H1 (cell line): ENCODE measurements at regions not wholly inside any gene's neighbourhood (a gene's known extent, or its start where the extent isn't known, plus 50 kb on each side); places are given as distances from the start of the nearest gene placed in this dataset.
"Not testable (repeated sequence)": the region's sequence is repeated elsewhere in the genome, so short reads cannot be mapped to it uniquely, and the experiment has no call there.

Experiments
- CTCF ChIA-PET: fragments of 300-600 bp; sonication (Branson Sonifier 250); formaldehyde crosslinking; loops from one replicate; lab custom pipeline; 2021; ENCODE audit not compliant: partially characterized antibody; lab: Charles Lee
- POLR2A ChIA-PET: fragments of 300-600 bp; sonication (Branson Sonifier 250); formaldehyde crosslinking; loops from one replicate; lab custom pipeline; 2021; ENCODE audit warnings: inconsistent platforms; ENCODE audit not compliant: partially characterized antibody; lab: Charles Lee
- DNase-seq, 2 experiments: peaks; one replicate each; pipeline versions ENCODE4 v3.0.0 to v3.0.0-alpha.2; 2010 to 2022; ENCODE audit warnings: low spot score in 2 of 2, low read depth in 1 of 2, mixed read lengths in 1 of 2
- FAIRE-seq: peaks from 2 replicates; lab custom pipeline; 2011; peaks lifted over from hg19 to GRCh38; lab: Jason Lieb, UNC
- H2AFZ ChIP-seq: 2 replicates; pipeline ENCODE4 v1.8.1; 2012; ENCODE audit warnings: low read length, inconsistent platforms
- H2AK5ac ChIP-seq: 2 replicates; pipeline ENCODE4 v1.6.1; 2013; ENCODE audit warnings: low read depth, low read length
- H2BK120ac ChIP-seq: replicated peaks from 2 replicates; pipeline ENCODE3; 2013; ENCODE audit warnings: low read depth, low read length, inconsistent platforms
- H2BK12ac ChIP-seq: 2 replicates; pipeline ENCODE4 v1.6.1; 2013; ENCODE audit warnings: low read depth, low read length
- H2BK15ac ChIP-seq: 2 replicates; pipeline ENCODE4 v1.6.1; 2013; ENCODE audit warnings: low read length
- H2BK20ac ChIP-seq: 2 replicates; pipeline ENCODE4 v1.6.1; 2013; ENCODE audit warnings: low read length
- H2BK5ac ChIP-seq: 2 replicates; pipeline ENCODE4 v1.6.1; 2013; ENCODE audit warnings: low read depth, low read length
- H3K14ac ChIP-seq: 2 replicates; pipeline ENCODE4 v1.6.1; 2013; ENCODE audit warnings: inconsistent platforms; ENCODE audit not compliant: insufficient read length
- H3K18ac ChIP-seq: 2 replicates; pipeline ENCODE4 v1.6.1; 2013; ENCODE audit warnings: low read length; ENCODE audit errors: extremely low read depth
- H3K23ac ChIP-seq: 2 replicates; pipeline ENCODE4 v1.6.1; 2013; ENCODE audit warnings: inconsistent platforms; ENCODE audit not compliant: insufficient read length
- H3K23me2 ChIP-seq: 2 replicates; pipeline ENCODE4 v1.6.1; 2013; ENCODE audit warnings: low read depth, low read length
- H3K27ac ChIP-seq: 2 replicates; pipeline ENCODE4 v1.6.1; 2011; ENCODE audit warnings: low read depth, low read length, inconsistent platforms
- H3K27me3 ChIP-seq, 4 experiments: replicated peaks in 1 of 4; 1 replicate in 1 of 4; 2 replicates in 3 of 4; pipeline versions ENCODE4 v1.6.1 to v1.8.1; 2011 to 2013; ENCODE audit warnings: low read length in 3 of 4, mild to moderate bottlenecking in 3 of 4, inconsistent platforms in 2 of 4, mixed read lengths in 2 of 4, moderate library complexity in 1 of 4; ENCODE audit not compliant: control insufficient read depth in 3 of 4, insufficient read depth in 3 of 4; ENCODE audit errors: extremely low read depth in 1 of 4
- H3K36me3 ChIP-seq, 4 experiments: 2 replicates each; pipeline versions ENCODE4 v1.6.1 to v1.8.1; 2011 to 2013; ENCODE audit warnings: mild to moderate bottlenecking in 4 of 4, low read length in 3 of 4, moderate library complexity in 2 of 4, control low read depth in 1 of 4, inconsistent platforms in 1 of 4; ENCODE audit not compliant: insufficient read depth in 4 of 4, control insufficient read depth in 2 of 4
- H3K4ac ChIP-seq: replicated peaks from 2 replicates; pipeline ENCODE3; 2013; ENCODE audit warnings: low read length, low read depth, mixed read lengths, inconsistent platforms; ENCODE audit not compliant: insufficient read length
- H3K4me1 ChIP-seq, 4 experiments: replicated peaks in 1 of 4; 1 replicate in 1 of 4; 2 replicates in 3 of 4; pipeline versions ENCODE4 v1.6.1 to v1.8.1; 2011 to 2013; ENCODE audit warnings: low read length in 3 of 4, inconsistent platforms in 2 of 4, mixed read lengths in 1 of 4; ENCODE audit not compliant: insufficient read depth in 4 of 4, control insufficient read depth in 3 of 4
- H3K4me2 ChIP-seq, 2 experiments: 2 replicates each; pipeline versions ENCODE4 v1.6.1 to v1.8.1; 2011 to 2013; ENCODE audit warnings: low read depth in 2 of 2, low read length in 2 of 2, control low read depth in 1 of 2, inconsistent platforms in 1 of 2, mild to moderate bottlenecking in 1 of 2; ENCODE audit not compliant: insufficient read depth in 1 of 2
- H3K4me3 ChIP-seq, 4 experiments: fragments of 200-600, 300-600 bp in 1 of 4; sonication (generic), shearing (Covaris generic), sonication (Bioruptor Twin) in 1 of 4; 2 replicates each; pipeline versions ENCODE4 v1.5.1 to v1.8.1; 2011 to 2016; ENCODE audit warnings: low read length in 4 of 4, low read depth in 3 of 4, control low read depth in 2 of 4, inconsistent platforms in 2 of 4, mild to moderate bottlenecking in 2 of 4, mixed read lengths in 1 of 4, moderate library complexity in 1 of 4; ENCODE audit not compliant: insufficient read depth in 2 of 4; ENCODE audit errors: extremely low read depth in 1 of 4
- H3K56ac ChIP-seq: replicated peaks from 2 replicates; pipeline ENCODE3; 2013; ENCODE audit warnings: low read depth, mild to moderate bottlenecking, mixed read lengths, low read length, inconsistent platforms; ENCODE audit not compliant: insufficient read length
- H3K79me1 ChIP-seq: 2 replicates; pipeline ENCODE4 v1.6.1; 2013; ENCODE audit warnings: low read depth, low read length, control low read depth
- H3K79me2 ChIP-seq, 2 experiments: 2 replicates each; pipeline versions ENCODE4 v1.6.1 to v1.8.1; 2012 to 2013; ENCODE audit warnings: low read length in 2 of 2, mild to moderate bottlenecking in 2 of 2, inconsistent platforms in 1 of 2; ENCODE audit not compliant: insufficient read depth in 2 of 2, control insufficient read depth in 1 of 2
- H3K9ac ChIP-seq, 4 experiments: replicated peaks in 1 of 4; 1 replicate in 1 of 4; 2 replicates in 3 of 4; pipeline versions ENCODE4 v1.6.1 to v1.8.1; 2011 to 2013; ENCODE audit warnings: low read depth in 3 of 4, low read length in 3 of 4, control low read depth in 2 of 4, mild to moderate bottlenecking in 2 of 4, moderate library complexity in 2 of 4, inconsistent platforms in 1 of 4; ENCODE audit errors: extremely low read depth in 1 of 4
- H3K9me3 ChIP-seq, 2 experiments: 2 replicates each; pipeline versions ENCODE4 v1.6.1 to v1.8.1; 2012 to 2013; ENCODE audit warnings: mild to moderate bottlenecking in 2 of 2, moderate library complexity in 2 of 2, control low read depth in 1 of 2, inconsistent platforms in 1 of 2, low read depth in 1 of 2, low read length in 1 of 2, mixed read lengths in 1 of 2; ENCODE audit not compliant: insufficient read depth in 2 of 2
- H4K20me1 ChIP-seq, 2 experiments: replicated peaks in 1 of 2; 2 replicates each; pipeline versions ENCODE3 to v1.8.1; 2011 to 2013; ENCODE audit warnings: inconsistent platforms in 2 of 2, low read length in 2 of 2, mild to moderate bottlenecking in 1 of 2; ENCODE audit not compliant: insufficient read depth in 2 of 2, control insufficient read depth in 1 of 2
- H4K5ac ChIP-seq: 2 replicates; pipeline ENCODE4 v1.6.1; 2013; ENCODE audit warnings: low read length, low read depth, mixed read lengths, inconsistent platforms; ENCODE audit not compliant: insufficient read length
- H4K8ac ChIP-seq: 2 replicates; pipeline ENCODE4 v1.8.0; 2013; ENCODE audit warnings: mild to moderate bottlenecking, moderate library complexity, low read length, inconsistent platforms; ENCODE audit not compliant: insufficient read depth; ENCODE audit errors: extremely low read depth
- H4K91ac ChIP-seq: replicated peaks from 2 replicates; pipeline ENCODE3; 2013; ENCODE audit warnings: low read length, mixed read lengths, inconsistent platforms; ENCODE audit not compliant: insufficient read length
- WGBS, 2 experiments: shearing (Covaris generic) in 1 of 2; methylation state at CpG; one replicate each; pipeline versions ENCODE4 v1.1.6 to v1.1.7; 2013 to 2015; ENCODE audit warnings: low lambda C conversion rate in 2 of 2, mixed read lengths in 2 of 2, inconsistent platforms in 1 of 2, low coverage in 1 of 2, missing lambda C conversion rate in 1 of 2; ENCODE audit not compliant: insufficient replicate concordance in 2 of 2, insufficient coverage in 1 of 2, insufficient read length in 1 of 2; ENCODE audit errors: extremely low coverage in 1 of 2, missing lambda C conversion rate in 1 of 2; 5-methylcytosine and 5-hydroxymethylcytosine counted together

- H4K91ac ChIP-seq, H3K79me2 ChIP-seq, H3K4ac ChIP-seq: not testable (repeated sequence)
Observed at GRCh38 chr9:67417341-67417983, 425.1 kb upstream of the SPATA31A3 start.

DNA sequence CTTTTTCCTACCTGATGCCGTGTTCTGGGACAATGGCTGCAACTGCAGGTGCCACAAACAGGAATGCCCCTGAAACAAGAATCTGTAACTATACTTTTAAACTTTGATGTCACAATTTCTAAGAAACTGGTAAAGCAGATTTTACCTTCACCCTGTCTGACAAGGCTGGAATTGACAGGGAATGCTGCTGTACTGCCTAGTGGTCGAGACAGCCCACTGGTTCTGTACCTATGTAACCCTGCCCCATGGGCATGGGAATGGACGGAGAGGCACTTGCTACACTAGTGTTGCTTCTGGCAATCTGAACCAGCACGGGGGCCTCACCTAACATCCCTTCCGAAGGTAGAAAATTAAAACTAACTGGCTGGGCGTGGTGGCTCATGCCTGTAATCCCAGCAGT, 424.3 kb upstream of the SPATA31A3 start:
- H3K27ac ChIP-seq, H2AK5ac ChIP-seq, H2BK120ac ChIP-seq, H4K91ac ChIP-seq, H3K79me2 ChIP-seq, H2BK20ac ChIP-seq, POLR2A ChIA-PET, FAIRE-seq, H2BK15ac ChIP-seq, H3K9ac ChIP-seq, H3K4ac ChIP-seq, CTCF ChIA-PET, H3K23ac ChIP-seq, H3K14ac ChIP-seq, H3K79me1 ChIP-seq, H3K27me3 ChIP-seq, H3K36me3 ChIP-seq, H2AFZ ChIP-seq, H4K20me1 ChIP-seq, H3K4me2 ChIP-seq, DNase-seq, H3K23me2 ChIP-seq, H3K4me3 ChIP-seq, H3K4me1 ChIP-seq, H2BK5ac ChIP-seq, H4K8ac ChIP-seq, H3K9me3 ChIP-seq, H4K5ac ChIP-seq, H2BK12ac ChIP-seq, H3K56ac ChIP-seq, H3K18ac ChIP-seq: not testable (repeated sequence)
- 82% methylated on average over 1 of the region's 6 CpGs; no CpG with 5 or more reads in 1 of the 2 experiments for WGBS, 2 experiments

More at GRCh38 chr9:67417341-67417983, 425.1 kb upstream of the SPATA31A3 start:
- H4K5ac ChIP-seq, POLR2A ChIA-PET, H3K56ac ChIP-seq, H3K36me3 ChIP-seq, H3K27ac ChIP-seq, H3K27me3 ChIP-seq, H3K18ac ChIP-seq, H3K9ac ChIP-seq, H2AK5ac ChIP-seq, H4K20me1 ChIP-seq, H3K23ac ChIP-seq, H2AFZ ChIP-seq, H3K9me3 ChIP-seq, CTCF ChIA-PET, H2BK120ac ChIP-seq, H3K4me1 ChIP-seq, H2BK12ac ChIP-seq, H4K8ac ChIP-seq, H3K23me2 ChIP-seq, FAIRE-seq, H3K4me2 ChIP-seq, DNase-seq, H2BK20ac ChIP-seq, H2BK15ac ChIP-seq, H2BK5ac ChIP-seq, H3K4me3 ChIP-seq, H3K14ac ChIP-seq, H3K79me1 ChIP-seq: not testable (repeated sequence)
- 83% methylated on average over 1 of the region's 7 CpGs; no CpG with 5 or more reads in 1 of the 2 experiments for WGBS, 2 experiments
